Stimulated activated CD8-positive, alpha-beta memory T cell treated with anti-CD3 and anti-CD28 coated beads, Interleukin-2, amount 100 ng/mL, for 48 hours (primary cell): ENCODE measurements at regions not wholly inside any gene's neighbourhood (a gene's known extent, or its start where the extent isn't known, plus 50 kb on each side); places are given as distances from the start of the nearest gene placed in this dataset.
"Not testable (repeated sequence)": the region's sequence is repeated elsewhere in the genome, so short reads cannot be mapped to it uniquely, and the experiment has no call there.

Experiments used
- DNase-seq, 2 donors: peaks; one replicate each; pipeline ENCODE4 v3.0.0-alpha.2; 2020; ENCODE audit warnings: low read depth in 2 of 2

DNA sequence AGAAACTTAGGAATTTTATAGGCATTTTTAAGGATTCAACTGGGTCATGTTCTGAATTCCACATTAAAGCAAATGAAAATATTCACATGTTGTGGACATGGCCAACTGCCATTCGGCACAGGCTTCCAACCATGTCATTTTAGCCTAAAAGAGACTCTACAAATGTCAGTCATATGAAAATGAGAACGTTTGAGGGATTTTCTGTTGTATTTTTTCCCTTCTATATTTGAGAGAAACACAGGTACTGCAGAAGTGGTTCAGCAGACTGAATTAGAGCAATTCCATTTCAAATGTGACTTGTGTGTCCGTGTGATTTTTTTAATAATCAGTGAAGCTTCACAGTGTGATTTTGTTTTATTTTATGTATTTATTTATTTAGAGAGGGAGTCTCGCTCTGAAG is 124.3 kb downstream of the TP53TG3F start:
- DNase-seq: not testable (repeated sequence)

DNA sequence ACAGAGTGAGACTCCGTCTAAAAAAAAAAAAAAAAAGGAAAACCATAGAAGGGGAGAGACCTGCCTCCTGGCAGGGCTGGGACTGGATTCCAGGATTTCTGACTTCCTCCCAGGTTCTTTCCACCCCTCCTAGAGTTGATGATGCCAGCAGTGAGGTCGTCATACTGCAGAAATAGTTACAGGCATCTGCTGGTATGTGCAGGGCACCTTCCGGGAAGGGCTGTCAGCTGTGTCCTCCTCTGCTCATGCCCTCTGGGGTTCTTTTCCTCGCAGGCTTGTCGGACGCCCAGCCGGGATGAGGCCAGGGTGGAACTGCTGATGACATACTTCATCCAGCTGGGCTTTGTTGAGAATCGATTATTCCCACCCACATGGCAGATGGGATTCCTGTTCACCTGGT is 129.2 kb downstream of the TP53TG3F start:
- DNase-seq: not testable (repeated sequence)

DNA sequence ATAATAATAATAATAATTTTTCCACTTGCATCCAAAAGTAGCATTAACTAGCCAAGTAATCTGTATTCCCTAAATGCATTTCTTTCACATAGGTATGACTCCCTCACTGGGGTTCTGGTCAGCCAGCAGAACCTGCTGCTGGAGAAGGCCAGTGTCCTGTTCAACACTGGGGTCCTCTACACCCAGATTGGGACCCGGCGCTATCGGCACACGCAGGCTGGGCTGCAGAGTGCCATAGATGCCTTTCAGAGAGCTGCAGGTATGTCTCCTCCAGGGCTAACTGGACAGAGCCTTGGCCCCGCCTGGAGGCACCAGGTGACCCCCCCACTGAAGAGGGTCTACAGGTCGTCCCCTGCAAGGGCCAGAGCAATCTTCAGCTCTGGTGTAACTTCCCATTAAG is 133.9 kb downstream of the TP53TG3F start:
- DNase-seq: not testable (repeated sequence)

DNA sequence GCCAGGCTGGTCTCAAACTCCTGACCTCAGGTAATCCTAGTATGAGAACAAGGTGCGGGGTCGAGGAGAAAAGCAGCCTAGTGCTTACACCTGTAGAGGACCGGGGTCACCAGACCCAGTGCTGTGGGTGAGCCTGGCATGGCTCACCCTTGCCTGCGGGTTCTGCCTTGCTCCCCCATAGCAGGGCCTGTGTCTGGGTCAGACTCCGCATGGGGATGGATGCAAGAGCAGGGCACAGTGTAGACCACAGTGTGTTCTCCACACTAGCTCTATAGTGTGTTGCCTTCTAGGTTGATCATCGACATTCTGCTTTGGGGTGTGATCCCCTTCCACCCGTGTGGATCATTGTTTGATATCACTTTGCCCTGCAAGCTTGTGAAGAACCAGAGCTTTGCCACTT is 135.7 kb downstream of the TP53TG3F start:
- not testable (repeated sequence) for DNase-seq

DNA sequence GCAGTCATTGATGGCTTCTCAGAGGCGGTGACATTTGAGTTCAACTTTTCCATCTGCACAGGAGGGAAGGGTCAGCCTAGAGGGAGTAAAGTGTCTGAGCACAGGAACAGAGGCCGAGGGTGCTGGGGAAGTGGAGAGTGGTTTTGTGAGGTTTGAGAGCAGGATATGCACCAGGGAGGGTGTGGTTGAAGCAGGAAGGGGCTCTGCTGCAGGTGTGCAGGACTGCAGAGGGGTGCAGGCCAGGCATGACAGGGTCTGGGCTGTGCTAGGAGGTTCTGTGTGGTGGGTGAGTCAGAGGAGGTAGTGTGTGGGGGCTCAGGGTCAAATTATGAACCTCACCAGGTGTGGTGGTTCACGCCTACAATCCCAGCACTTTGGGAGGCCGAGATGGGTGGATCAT is 141.6 kb downstream of the TP53TG3F start:
- DNase-seq: not testable (repeated sequence)

DNA sequence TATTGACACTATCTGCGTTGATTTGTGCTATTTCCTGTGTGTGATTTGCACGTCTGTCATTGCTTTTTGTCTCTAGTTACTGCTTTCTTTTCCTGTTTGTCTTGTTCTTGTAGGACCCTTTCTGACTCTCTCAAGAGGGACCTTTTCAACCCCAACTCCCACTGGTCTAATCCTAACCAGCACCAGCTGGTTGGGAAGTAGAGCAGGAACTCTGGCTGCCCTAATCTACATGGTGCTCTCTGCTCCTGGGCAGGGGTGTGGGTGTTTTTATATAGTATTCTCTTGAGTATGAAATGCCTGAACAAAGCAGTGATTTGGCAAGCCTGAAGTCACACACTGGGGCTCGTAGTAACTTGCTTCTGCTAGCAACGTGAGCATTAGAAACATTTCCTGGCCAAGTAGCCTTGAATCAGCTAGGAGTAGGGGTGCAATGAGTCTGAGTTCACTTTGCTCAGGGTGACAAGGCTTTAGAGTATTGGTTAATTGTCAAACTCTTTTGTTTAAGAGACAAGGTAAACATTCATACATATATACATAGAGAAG is 164.2 kb downstream of the TP53TG3F start:
- DNase-seq: not testable (repeated sequence)

DNA sequence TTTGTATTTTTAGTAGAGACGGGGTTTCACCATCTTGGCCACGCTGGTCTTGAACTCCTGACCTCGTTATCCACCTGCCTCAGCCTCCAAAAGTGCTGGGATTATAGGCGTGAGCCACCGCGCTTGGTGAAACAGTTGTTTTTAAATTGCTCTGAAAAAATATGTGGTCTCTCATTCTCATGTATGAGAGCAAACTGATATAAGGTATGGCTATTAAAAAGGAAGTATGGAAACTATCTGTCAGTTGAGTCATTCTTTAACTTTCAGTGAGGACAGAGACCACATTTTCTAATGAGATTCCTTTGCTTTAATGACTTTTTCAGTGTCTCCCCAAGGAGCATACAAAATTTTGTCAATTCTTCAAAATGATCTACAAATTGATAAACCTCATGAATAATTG is 169.5 kb downstream of the TP53TG3F start:
- not testable (repeated sequence) for DNase-seq

DNA sequence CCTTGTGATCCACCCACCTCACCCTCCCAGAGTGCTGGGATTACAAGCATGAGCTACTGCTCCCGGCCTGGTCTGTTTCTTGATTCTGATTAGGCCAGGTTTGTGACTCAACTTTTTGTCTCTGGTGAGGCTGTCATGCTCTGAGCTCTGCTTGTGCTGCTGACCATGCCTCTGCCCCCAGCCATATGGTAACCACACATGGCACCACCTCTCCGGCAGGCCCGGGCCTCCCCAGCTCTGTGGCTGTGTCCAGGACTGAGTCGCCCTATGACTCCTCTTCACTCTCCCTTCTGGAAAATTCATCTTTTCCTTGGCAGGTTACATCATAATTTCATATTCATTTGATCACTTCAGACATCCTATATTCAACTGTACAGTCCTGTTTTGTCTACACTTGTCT is 172.3 kb downstream of the TP53TG3F start:
- DNase-seq: not testable (repeated sequence)

DNA sequence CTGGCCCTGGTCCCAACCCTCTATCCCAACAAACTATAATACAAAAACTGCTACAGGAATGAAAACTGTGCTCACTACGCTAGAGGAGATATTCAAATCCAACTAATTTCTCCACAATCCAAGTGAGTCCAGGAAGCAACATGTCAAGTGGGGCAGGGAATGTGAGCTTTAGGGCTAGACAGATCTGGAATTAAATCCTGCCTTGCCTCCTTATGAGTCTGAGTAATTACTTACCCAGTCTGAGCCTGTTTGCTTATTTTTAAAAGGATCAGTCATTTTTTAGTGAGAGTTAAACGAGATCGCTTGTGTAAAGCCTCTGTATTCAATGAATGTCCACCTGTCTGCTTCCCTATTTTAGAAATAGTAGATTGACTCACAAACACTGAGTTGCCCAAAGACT is 174.6 kb downstream of the TP53TG3F start:
- not testable (repeated sequence) for DNase-seq

DNA sequence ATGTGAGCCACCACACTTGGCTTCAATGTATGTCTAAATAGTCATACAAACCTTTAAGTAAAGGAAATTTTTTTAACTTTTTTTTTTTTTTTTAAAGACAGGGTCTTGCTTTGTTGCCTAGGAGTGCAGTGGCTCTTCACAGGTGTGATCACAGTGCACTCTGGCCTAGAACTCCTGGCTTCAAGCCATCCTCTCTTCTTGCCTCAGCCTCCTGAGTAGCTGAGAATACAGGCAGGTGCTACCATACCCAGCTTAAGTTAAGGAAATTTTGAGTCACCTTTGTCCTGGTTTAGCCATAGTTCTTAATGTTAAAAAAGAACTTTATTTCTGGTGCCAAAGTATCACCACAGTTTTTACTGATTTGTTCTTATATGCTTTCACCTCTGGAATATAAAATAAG is 177.3 kb downstream of the TP53TG3F start:
- DNase-seq: not testable (repeated sequence)

DNA sequence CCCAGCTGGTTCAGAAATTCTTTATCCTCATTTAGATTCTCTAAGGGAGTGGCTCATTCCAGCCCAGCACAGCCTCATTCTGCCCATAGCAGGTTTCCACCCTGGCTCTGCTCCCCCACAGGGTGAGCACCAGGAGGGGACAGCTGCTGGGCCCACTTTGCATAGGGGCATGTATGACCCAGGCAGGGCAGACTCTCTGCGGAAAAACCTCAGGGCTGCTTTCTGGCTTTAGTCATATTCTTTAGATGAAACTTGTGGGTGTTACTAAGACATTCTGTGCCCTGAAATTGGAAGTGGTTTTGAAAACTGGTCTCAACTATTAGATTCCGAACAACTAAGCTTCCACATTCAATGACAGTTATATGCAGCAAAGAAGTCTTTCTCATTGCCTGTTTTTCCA is 183.9 kb downstream of the TP53TG3F start:
- DNase-seq: not testable (repeated sequence)

DNA sequence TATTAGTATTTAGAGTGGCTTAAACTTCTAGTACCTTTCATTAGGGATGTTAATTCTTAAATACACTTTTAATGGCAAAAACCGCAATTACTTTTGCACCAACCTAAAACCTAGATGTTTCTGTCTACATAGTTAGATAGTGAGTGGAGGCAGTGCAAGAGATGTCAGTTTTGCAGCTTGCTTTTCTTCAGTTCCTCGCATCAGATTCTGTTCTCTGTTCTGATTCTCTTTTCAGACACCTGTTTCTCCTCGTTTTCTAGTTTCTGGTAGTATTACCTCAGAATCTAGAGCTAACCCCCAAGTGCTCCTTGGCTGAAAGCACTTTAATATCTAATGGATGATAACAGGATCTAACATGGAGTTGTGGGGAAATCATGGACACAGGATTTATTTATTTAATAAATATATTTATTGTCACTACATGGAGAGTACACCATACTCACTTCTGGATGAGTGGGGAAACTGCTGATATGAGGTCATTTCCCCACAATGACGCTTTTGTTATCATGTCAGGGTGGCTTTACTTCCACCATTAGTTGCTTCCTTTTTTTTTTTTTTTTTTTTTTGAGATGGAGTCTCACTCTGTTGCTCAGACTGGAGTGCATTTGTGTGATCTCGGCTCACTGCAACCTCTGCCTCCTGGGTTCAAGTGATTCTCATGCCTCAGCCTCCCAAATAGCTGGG is 184.4 kb downstream of the TP53TG3F start:
- not testable (repeated sequence) for DNase-seq

DNA sequence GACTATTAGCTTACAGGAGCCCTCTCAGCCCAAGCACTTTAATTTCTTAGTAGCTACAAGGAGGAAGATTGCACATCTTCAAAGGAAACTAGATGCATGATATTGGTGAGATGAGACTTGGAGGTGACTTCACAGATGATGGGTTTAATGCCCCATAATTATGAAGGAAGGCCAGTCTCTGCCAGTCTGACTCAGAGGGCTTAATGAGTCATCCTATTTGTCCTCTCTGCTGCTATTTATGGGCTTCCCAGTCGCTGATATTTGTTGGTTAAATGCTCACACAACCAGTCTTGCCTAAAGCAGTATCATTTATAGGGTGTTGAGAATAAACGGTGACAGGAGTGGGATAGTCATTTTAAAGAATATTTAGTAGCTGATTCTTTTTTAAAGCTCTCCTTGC is 187.0 kb downstream of the TP53TG3F start:
- not testable (repeated sequence) for DNase-seq

DNA sequence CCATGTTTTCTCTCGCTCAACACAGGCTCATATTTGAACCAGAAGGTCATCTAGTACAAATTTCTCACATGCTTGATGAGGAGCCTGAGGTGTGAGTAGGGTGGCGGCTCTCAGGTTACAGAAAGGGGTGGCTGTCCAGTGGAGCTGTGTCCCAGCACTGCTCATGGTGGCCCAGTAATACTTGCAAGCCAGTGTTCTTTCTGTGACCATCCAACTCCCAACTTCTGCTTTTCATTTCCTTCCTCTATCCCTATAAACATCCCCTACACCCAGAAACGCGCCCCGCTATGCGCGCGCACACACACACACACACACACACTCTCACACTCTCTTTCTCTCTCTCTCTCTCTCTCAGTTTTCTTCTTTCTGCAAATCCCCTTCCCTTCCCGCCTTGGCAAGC is 196.3 kb downstream of the TP53TG3F start:
- DNase-seq: not testable (repeated sequence)

DNA sequence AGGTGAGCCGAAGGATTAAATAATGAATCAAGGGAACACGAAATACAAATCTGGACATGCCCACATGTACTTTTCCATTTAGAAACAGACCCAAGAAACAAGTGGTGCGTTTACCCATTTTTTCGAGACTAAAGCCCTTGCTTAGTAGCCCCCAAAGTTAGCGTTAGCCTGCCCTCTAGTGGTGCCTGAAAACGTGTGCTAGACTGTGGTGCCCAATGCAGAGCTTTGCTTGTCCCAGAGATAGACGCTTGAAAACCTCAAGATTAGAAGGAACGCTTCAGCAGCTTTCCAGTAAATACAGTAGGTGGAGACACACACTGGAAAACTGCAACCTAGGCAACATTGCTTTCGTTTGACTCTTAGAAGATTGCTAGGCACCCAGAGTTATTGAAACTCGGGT is 197.0 kb downstream of the TP53TG3F start:
- not testable (repeated sequence) for DNase-seq

DNA sequence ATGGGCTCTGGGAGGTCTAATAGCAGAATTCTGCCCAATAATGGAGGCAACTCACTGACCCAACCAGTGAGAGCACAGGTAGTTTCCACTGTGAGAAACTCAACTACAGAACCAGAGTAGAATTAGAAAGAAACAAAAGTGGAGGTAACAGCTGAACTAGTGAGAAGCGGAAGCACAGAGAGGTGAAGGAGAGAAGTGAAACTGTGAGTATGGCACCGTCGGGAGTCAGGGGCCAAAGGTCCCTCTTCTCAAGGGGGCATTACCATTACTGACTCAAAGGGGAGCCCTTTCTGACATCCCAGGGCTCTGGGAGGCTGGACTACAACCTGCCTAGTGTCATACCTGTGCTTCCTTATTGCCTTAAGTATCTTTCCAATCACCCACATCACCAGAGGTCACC is 198.3 kb downstream of the TP53TG3F start:
- not testable (repeated sequence) for DNase-seq

DNA sequence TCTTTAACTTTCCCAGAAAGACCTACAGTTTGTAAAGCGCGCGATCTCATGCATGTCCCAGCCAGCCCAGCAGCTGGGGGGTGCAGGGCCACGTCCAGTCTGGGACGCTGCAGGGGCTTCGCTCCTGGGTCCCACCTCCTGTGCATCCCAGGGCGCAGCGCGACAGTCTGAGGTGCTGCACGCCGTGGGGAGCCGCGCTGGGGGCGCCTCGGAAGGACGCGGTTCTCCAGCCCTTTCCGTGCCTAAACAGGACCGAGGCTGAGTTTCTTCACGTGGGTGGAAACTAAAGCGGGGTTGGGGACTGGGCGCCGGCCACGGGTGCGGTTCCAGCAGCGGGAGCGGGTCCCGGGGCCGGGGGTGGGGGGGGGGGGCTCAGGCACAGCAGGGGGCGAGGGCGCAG is 221.4 kb downstream of the TP53TG3F start:
- not testable (repeated sequence) for DNase-seq

DNA sequence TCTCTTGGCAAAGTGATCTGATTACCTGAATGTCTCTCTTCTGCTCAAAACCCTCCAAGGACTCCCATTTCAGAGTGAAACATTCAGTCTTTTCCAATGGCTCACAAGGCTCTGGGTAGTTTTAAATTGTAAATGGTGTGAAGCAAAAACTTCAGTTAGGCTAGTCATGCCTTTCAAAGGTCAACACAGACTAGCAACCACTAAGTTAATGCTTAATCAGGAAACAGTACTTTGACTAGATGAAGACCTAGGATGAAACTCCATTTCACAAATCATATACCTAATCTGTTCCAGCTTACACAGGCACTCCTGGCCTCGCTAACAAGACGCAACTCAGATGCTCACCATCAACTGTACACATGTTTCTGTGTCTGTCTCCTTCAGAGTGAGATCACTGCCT is 240.9 kb downstream of the TP53TG3F start:
- DNase-seq: not testable (repeated sequence)

DNA sequence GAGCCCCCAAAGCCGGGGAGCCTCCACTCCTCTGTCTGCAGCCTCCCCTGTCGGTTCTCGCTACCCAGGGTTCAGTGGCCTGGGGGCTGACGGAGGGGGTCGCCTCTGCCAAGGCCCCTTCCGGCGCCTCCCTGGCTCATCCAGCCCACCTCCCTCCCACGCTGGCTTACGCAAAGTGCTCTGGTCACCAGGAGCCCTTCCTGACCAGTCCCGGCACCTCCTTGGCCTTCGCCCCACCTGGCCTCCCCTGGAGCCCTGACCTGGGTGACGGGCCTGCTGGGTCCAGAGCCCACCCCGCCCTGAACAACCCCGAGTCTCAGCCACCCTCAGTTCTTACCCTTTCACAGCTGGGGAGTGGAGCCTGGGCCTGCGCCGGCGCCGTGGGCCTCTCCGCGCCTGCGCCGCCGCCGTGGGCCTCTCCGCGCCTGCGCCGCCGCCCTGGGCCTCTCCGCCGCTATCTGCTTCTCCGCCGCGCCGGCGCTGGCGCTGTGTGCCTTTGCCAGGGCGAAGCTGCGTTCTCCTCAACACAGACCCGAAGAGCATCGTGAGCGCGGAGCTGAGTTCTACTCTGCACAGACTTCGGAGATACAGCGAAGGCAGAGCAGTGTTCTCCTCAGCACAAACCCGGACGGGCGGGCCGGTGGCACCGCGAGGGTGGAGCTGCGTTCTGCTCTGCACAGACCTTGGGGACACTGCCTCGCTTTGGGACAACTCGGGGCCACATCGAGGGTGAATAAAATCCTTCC is 247.6 kb downstream of the TP53TG3F start:
- DNase-seq: not testable (repeated sequence)

DNA sequence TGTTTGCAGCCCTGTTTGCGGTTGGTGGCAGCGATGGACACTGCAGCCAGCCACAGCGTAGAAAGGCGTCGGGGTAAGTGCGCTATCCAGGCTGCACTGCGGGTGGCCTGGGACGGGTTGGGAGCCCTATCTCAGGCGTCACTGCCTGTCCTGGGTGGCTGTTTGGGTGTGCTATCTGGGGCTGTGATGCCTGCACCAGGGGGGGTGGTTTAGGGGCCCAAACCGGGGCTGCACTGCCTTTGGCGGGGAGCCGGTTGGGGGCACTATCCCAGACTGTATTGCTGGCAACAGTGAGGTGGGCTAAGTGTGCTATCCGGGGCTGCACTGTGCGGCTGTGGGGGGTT is 248.2 kb downstream of the TP53TG3F start:
- not testable (repeated sequence) for DNase-seq

DNA sequence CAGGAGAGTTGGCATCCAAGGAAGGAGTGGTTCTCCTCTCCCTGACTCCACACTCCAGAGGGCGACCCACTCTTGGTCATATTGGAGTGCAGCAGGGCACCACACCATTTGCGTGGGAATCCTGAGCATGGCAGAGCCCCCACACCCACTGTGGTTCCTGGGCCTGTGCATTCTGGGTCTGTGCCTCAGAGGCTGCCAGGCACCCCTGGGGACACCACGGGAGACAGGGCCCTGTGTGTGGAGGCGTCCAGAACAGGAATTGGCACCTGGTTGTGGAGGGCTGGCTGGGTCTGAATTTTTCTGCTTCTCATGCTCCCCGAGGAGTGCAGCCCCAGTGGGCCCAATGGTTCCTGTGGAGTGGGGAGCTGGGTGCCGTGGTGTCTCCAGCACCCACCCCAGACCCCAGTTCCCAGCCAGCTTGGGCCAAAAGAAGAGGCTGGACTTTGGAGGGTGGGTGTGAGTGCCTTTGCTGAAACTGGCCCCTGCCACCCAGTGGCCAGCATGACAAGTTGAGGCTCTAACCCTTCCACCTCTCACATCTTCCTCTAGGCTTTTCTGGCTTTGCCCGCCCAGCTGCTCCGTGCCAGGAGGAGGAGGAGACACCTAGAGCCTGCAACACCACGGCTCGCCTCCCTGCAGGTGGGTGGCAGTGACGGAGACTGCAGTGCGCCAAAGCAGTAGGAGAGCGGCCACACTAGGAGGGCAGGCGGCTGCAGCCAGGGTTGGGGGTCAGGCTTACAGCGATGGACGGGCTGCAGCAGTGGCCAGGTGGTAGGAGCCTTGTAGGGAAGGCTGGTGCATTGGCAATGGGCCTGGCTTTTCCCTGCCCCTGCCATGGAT is 250.7 kb downstream of the TP53TG3F start:
- not testable (repeated sequence) for DNase-seq

DNA sequence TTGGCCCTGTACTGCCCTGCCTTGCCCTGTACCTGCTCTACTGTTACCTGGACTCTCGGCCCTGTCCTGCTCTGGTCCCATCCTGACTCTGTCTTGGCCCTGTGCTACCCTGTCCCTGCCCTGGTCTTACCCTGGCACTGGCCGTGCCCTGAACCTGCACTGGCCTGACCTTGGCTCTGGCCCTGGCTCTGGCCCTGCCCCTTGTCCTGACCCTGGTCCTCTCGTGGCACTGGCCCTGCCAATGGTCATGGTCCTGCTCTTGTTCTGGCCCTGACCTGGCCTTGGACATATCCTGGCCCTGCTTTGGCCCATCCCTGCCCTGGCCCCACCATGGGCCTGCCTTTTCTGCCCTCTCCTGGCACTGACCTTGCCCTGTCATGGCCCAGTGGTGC is 251.3 kb downstream of the TP53TG3F start:
- DNase-seq: not testable (repeated sequence)
